Mesenchymal stem cell (in vitro differentiated cells and primary cell): ENCODE measurements at regions not wholly inside any gene's neighbourhood (a gene's known extent, or its start where the extent isn't known, plus 50 kb on each side); places are given as distances from the start of the nearest gene placed in this dataset.
A peak's percentile ranks its signal among the peaks of the same experiment; 100 is the strongest.

Experiments
- DNase-seq: peaks from one replicate; pipeline ENCODE4 v3.0.0-alpha.2; 2013
- H2AFZ ChIP-seq: one replicate; pipeline ENCODE4 v1.6.1; 2013; ENCODE audit warnings: low read depth, mild to moderate bottlenecking, control low read depth, inconsistent platforms, low read length, moderate library complexity
- H2AK5ac ChIP-seq: 2 replicates; pipeline ENCODE4 v1.6.1; 2013; ENCODE audit warnings: low read length, moderate library complexity, mild to moderate bottlenecking, inconsistent platforms; ENCODE audit not compliant: severe bottlenecking
- H2BK120ac ChIP-seq: one replicate; pipeline ENCODE4 v1.6.1; 2013; ENCODE audit warnings: low read depth, mild to moderate bottlenecking, inconsistent platforms, low read length, moderate library complexity
- H2BK12ac ChIP-seq, 2 experiments: one replicate each; pipeline ENCODE4 v1.6.1; 2013; ENCODE audit warnings: inconsistent platforms in 2 of 2, low read length in 2 of 2, mild to moderate bottlenecking in 2 of 2, moderate library complexity in 2 of 2, control low read depth in 1 of 2
- H2BK15ac ChIP-seq: one replicate; pipeline ENCODE4 v1.6.1; 2013; ENCODE audit warnings: mild to moderate bottlenecking, low read depth, inconsistent platforms; ENCODE audit not compliant: poor library complexity, severe bottlenecking
- H2BK5ac ChIP-seq: 2 replicates; pipeline ENCODE4 v1.6.1; 2013; ENCODE audit warnings: low read depth, mild to moderate bottlenecking, low read length, control low read depth, inconsistent platforms; ENCODE audit not compliant: poor library complexity, severe bottlenecking
- H3K14ac ChIP-seq, 2 experiments: one replicate each; pipeline ENCODE4 v1.6.1; 2013; ENCODE audit warnings: inconsistent platforms in 2 of 2, low read length in 2 of 2, control low read depth in 1 of 2, mild to moderate bottlenecking in 1 of 2, moderate library complexity in 1 of 2
- H3K18ac ChIP-seq, 2 experiments: one replicate each; pipeline ENCODE4 v1.6.1; 2013; ENCODE audit warnings: inconsistent platforms in 2 of 2, low read length in 2 of 2, control low read depth in 1 of 2, low read depth in 1 of 2, mild to moderate bottlenecking in 1 of 2
- H3K23ac ChIP-seq, 2 experiments: one replicate each; pipeline ENCODE4 v1.6.1; 2013; ENCODE audit warnings: inconsistent platforms in 2 of 2, low read length in 2 of 2, mild to moderate bottlenecking in 2 of 2, moderate library complexity in 2 of 2, control low read depth in 1 of 2
- H3K27ac ChIP-seq: 2 replicates; pipeline ENCODE4 v1.5.1; 2013; ENCODE audit warnings: mild to moderate bottlenecking, moderate library complexity, low read length, control low read depth, inconsistent platforms; ENCODE audit not compliant: poor library complexity, severe bottlenecking
- H3K27me3 ChIP-seq, 2 experiments: 2 replicates each; pipeline versions ENCODE4 v1.6.1 to v1.7.0; 2013; ENCODE audit warnings: low read length in 2 of 2, mild to moderate bottlenecking in 2 of 2, moderate library complexity in 2 of 2, control low read depth in 1 of 2, inconsistent platforms in 1 of 2; ENCODE audit not compliant: control insufficient read depth in 1 of 2, insufficient read depth in 1 of 2
- H3K36me3 ChIP-seq, 2 experiments: 2 replicates each; pipeline versions ENCODE4 v1.6.1 to v1.7.0; 2013; ENCODE audit warnings: low read length in 2 of 2, control low read depth in 1 of 2, inconsistent platforms in 1 of 2, low read depth in 1 of 2, mild to moderate bottlenecking in 1 of 2; ENCODE audit not compliant: insufficient read depth in 2 of 2, control insufficient read depth in 1 of 2
- H3K4ac ChIP-seq, 2 experiments: one replicate each; pipeline ENCODE4 v1.6.1; 2013; ENCODE audit warnings: inconsistent platforms in 2 of 2, low read length in 2 of 2, mild to moderate bottlenecking in 2 of 2, moderate library complexity in 2 of 2, control low read depth in 1 of 2, low read depth in 1 of 2
- H3K4me1 ChIP-seq: 2 replicates; pipeline ENCODE4 v1.6.1; 2013; ENCODE audit warnings: low read depth, low read length, control low read depth; ENCODE audit not compliant: control insufficient read depth, insufficient read depth
- H3K4me2 ChIP-seq: 2 replicates; pipeline ENCODE4 v1.6.1; 2013; ENCODE audit warnings: low read length, mild to moderate bottlenecking, inconsistent platforms; ENCODE audit not compliant: poor library complexity, severe bottlenecking
- H3K4me3 ChIP-seq, 2 experiments: 2 replicates each; pipeline versions ENCODE4 v1.5.1 to v1.7.0; 2013; ENCODE audit warnings: low read length in 2 of 2, mild to moderate bottlenecking in 2 of 2, control low read depth in 1 of 2, low read depth in 1 of 2; ENCODE audit not compliant: insufficient read depth in 1 of 2
- H3K79me1 ChIP-seq: replicated peaks from 2 replicates; pipeline ENCODE4 v1.6.1; 2013; ENCODE audit warnings: mild to moderate bottlenecking, control low read depth, low read length, inconsistent platforms; ENCODE audit not compliant: poor library complexity, severe bottlenecking
- H3K9ac ChIP-seq: 2 replicates; pipeline ENCODE4 v1.7.0; 2013; ENCODE audit warnings: mild to moderate bottlenecking, low read length, moderate library complexity
- H3K9me3 ChIP-seq: 2 replicates; pipeline ENCODE4 v1.7.0; 2013; ENCODE audit warnings: mild to moderate bottlenecking, low read length; ENCODE audit not compliant: control insufficient read depth
- H4K8ac ChIP-seq: one replicate; pipeline ENCODE4 v1.6.1; 2013; ENCODE audit warnings: inconsistent platforms, mild to moderate bottlenecking, low read length, moderate library complexity
- H4K91ac ChIP-seq: one replicate; pipeline ENCODE4 v1.6.1; 2013; ENCODE audit warnings: mild to moderate bottlenecking, low read length, inconsistent platforms
- WGBS: methylation state at CpG from one replicate; pipeline ENCODE4 v1.1.7; 2013; ENCODE audit warnings: mixed read lengths; 5-methylcytosine and 5-hydroxymethylcytosine counted together

DNA sequence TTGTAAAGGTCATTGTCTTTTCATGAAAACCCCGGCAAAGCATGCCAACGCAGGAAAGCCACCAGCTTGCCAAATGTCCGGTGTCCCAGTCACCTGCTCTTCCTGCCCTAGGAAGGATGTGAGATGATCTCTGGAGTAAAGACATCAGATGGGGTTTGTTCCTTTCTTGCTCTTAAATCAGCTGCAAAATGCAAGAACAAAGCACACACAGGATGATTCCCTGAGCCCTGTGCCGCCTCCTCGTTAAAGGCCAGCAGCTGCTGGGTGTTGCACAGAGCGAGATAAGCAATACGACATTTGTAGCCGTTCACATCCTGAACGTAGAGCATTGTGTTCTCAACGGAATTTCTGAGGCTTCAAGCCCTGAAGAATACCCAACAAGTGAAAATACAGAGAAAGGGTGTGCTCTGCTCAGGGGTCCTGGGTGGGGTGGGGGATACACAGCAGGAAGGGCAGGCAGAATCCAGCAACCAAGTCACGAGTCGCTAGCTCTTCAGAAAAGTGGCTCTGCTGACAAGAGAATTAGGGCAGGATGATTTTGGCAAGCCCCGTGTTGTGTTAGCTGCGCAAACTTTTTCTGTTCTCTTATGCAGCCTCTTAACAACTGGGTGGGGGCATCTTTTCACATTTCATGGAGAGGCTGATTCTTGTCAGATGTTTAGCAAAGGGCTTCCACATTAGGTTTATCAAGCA is 229.2 kb upstream of the MAP3K1 start:
- WGBS: 67% methylated on average over 14 of the region's 14 CpGs
- Histone ChIP-seq H2AFZ (no peak overlapping the region), H2BK15ac (no peak overlapping the region)

DNA sequence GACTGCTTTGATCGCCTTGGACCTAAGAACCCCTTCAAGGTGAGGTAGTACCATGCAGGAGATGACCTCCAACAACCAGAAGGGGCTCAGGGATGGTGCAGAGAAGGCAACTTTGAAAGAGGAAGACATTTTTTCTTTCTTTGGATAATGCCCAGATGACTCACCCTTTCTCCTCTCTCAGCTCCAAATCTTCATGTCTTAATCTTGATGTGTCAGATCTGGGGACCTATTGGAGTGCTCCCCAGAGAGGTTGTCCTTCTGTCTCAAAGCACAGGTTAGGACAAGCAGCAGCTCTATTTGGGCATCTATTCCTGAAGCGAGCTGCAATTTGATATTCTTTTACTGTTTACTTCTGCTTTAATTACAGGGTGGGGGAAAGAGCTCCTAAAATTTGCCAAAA is 229.9 kb upstream of the MAP3K1 start:
- H2AK5ac ChIP-seq: no peak overlapping the region
- H4K8ac ChIP-seq: no peak overlapping the region
- peaks cover 4% of the 10 kb centered on the region for H3K9me3 ChIP-seq
- H3K4me2 ChIP-seq: no peak overlapping the region
- DNase-seq: peak; percentile 39
- H2BK120ac ChIP-seq: no peak overlapping the region
- H3K4me1 ChIP-seq: no peaks in the 10 kb centered on the region
- no peak overlapping the region for H3K23ac ChIP-seq
- H4K91ac ChIP-seq: peak overlapping the region; percentile 1
- H2AFZ ChIP-seq: no peak overlapping the region
- WGBS: 92% methylated on average over 1 of the region's 2 CpGs
- H2BK12ac ChIP-seq: no peak overlapping the region
- peak overlapping the region in 1 of 2 experiments; percentile 6 for H3K18ac ChIP-seq
- H3K14ac ChIP-seq: no peak overlapping the region
- H3K27me3 ChIP-seq: peaks cover 0 to 43% of the 10 kb centered on the region in 2 experiments
- H3K27ac ChIP-seq: no peak overlapping the region
- H3K36me3 ChIP-seq: no peaks in the 10 kb centered on the region
- H2BK5ac ChIP-seq: no peak overlapping the region
- H2BK15ac ChIP-seq: no peak overlapping the region
- H3K79me1 ChIP-seq: no peaks in the 10 kb centered on the region
- H3K9ac ChIP-seq: no peak overlapping the region
- no peak overlapping the region for H3K4ac ChIP-seq
- H3K4me3 ChIP-seq: peak overlapping the region in 1 of 2 experiments; percentile 60

More for the DNA sequence above, 229.2 kb upstream of the MAP3K1 start:
- H3K4me2 ChIP-seq: no peak overlapping the region
- H3K4me3 ChIP-seq: peak overlapping the region in 1 of 2 experiments; percentile 60
- H2BK5ac ChIP-seq: no peak overlapping the region
- H4K8ac ChIP-seq: no peak overlapping the region
- no peak overlapping the region for H2BK120ac ChIP-seq
- H4K91ac ChIP-seq: peak overlapping the region; percentile 28
- no peak overlapping the region for H3K27ac ChIP-seq
- no peak overlapping the region for H3K9ac ChIP-seq
- H3K4me1 ChIP-seq: no peaks in the 10 kb centered on the region
- H3K14ac ChIP-seq: no peak overlapping the region
- no peak overlapping the region for H3K4ac ChIP-seq
- no peak for DNase-seq
- no peak overlapping the region for H2AK5ac ChIP-seq
- no peaks in the 10 kb centered on the region for H3K79me1 ChIP-seq
- peaks cover 0 to 36% of the 10 kb centered on the region in 2 experiments for H3K27me3 ChIP-seq
- no peak overlapping the region for H2BK12ac ChIP-seq
- H3K36me3 ChIP-seq: no peaks in the 10 kb centered on the region
- H3K9me3 ChIP-seq: peaks cover 4% of the 10 kb centered on the region
- H3K23ac ChIP-seq: no peak overlapping the region
- H3K18ac ChIP-seq: no peak overlapping the region

DNA sequence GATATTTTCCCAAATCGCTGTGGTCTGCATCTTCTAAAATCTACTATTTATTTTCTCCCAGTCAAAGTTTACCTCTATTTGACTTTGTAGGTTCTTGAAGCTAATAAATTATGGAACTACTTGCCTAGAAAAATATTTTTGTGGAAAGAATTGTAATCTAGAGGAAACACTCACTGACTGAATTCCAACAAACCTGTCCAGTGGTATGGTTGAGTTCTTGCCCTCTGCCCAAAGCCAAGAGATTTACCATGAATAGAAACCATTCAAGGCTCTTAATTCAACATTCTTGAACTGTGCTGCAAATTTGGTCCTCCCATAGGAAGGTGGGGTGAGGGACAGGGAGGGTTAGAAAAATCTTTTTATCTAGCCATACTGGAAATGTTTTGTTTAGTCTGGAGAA is 233.9 kb upstream of the MAP3K1 start:
- Histone ChIP-seq H2BK15ac (no peak overlapping the region), H4K8ac (no peak overlapping the region), H3K9ac (no peak overlapping the region), H4K91ac (no peak overlapping the region), H3K4me2 (no peak overlapping the region), H2BK120ac (no peak overlapping the region), H3K23ac (no peak overlapping the region), H2AFZ (no peak overlapping the region), H3K18ac (no peak overlapping the region), H3K9me3 (peaks cover 4% of the 10 kb centered on the region), H3K4me3 (no peak overlapping the region), H3K4ac (no peak overlapping the region), H3K14ac (no peak overlapping the region), H2AK5ac (no peak overlapping the region), H3K4me1 (no peaks in the 10 kb centered on the region), H3K27ac (no peak overlapping the region), H3K36me3 (no peaks in the 10 kb centered on the region), H3K79me1 (no peaks in the 10 kb centered on the region), H2BK5ac (no peak overlapping the region), H3K27me3 (peaks cover 3 to 23% of the 10 kb centered on the region in 2 experiments), H2BK12ac (no peak overlapping the region)
- no peak for DNase-seq
- no CpG with 5 or more reads among the region's 1 CpG for WGBS

DNA sequence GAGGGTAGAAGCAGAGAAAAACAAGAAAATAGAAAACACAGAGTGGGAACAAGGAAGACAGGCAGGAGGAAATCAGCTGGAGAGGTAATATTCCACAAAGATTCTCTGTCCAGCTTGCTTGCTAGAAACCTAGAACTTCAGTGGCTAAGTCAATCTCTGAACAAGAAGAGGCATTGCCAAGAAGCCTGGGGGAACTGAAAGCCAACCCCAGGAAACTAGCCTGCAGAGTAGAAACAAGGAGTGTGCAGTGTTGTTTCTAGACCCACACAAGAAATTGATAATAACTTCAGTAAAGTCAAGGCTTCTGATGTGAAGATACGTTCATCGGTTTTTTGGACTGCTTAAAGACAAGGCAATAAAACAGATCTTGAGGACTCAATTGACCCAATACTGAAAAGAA is 234.5 kb upstream of the MAP3K1 start:
- no peak overlapping the region for H3K4me2 ChIP-seq
- WGBS: 94% methylated on average over 2 of the region's 2 CpGs
- H2BK5ac ChIP-seq: no peak overlapping the region
- no peak overlapping the region for H3K4ac ChIP-seq
- no peak overlapping the region for H2AK5ac ChIP-seq
- H3K36me3 ChIP-seq: no peaks in the 10 kb centered on the region
- no peaks in the 10 kb centered on the region for H3K4me1 ChIP-seq
- H3K18ac ChIP-seq: no peak overlapping the region
- peaks cover 3 to 17% of the 10 kb centered on the region in 2 experiments for H3K27me3 ChIP-seq
- H3K23ac ChIP-seq: no peak overlapping the region
- no peaks in the 10 kb centered on the region for H3K79me1 ChIP-seq
- no peak for DNase-seq
- no peak overlapping the region for H2BK120ac ChIP-seq
- no peak overlapping the region for H3K14ac ChIP-seq
- H2BK12ac ChIP-seq: no peak overlapping the region
- no peak overlapping the region for H3K9ac ChIP-seq
- no peak overlapping the region for H3K27ac ChIP-seq
- peaks cover 4% of the 10 kb centered on the region for H3K9me3 ChIP-seq
- H4K91ac ChIP-seq: no peak overlapping the region
- H2AFZ ChIP-seq: no peak overlapping the region
- no peak overlapping the region for H3K4me3 ChIP-seq
- no peak overlapping the region for H4K8ac ChIP-seq
- H2BK15ac ChIP-seq: no peak overlapping the region
